ENCODE measurements at regions not wholly inside any gene's neighbourhood (a gene's known extent, or its start where the extent isn't known, plus 50 kb on each side); places are given as distances from the start of the nearest gene placed in this dataset.

DNA sequence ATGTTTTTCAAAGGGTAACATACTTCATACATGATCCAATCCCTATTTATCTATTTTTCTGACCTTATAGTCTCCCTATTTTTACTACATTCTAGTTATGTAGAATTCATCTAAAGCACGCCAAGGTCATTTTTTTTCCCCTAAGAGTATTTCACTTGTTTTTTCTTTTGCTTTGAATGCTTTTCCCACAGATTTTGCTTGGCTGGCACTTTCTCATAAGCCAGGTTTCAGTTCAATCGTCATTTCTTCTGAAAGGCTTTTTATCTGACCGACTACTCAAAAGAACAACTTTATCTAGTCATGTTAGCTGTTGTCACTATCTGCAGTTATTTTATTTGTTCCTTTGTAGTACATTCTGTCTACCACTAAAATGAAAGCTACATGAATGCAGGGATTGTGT is 1274.6 kb downstream of the REEP3 start:
- TF ChIP-seq EZH2 (IDR thresholded peaks at IDR 0.05), result no peak
- TF ChIP-seq EZH2phosphoT487 (IDR thresholded peaks at IDR 0.05), result no peak
- TF ChIP-seq, protein P1, sequence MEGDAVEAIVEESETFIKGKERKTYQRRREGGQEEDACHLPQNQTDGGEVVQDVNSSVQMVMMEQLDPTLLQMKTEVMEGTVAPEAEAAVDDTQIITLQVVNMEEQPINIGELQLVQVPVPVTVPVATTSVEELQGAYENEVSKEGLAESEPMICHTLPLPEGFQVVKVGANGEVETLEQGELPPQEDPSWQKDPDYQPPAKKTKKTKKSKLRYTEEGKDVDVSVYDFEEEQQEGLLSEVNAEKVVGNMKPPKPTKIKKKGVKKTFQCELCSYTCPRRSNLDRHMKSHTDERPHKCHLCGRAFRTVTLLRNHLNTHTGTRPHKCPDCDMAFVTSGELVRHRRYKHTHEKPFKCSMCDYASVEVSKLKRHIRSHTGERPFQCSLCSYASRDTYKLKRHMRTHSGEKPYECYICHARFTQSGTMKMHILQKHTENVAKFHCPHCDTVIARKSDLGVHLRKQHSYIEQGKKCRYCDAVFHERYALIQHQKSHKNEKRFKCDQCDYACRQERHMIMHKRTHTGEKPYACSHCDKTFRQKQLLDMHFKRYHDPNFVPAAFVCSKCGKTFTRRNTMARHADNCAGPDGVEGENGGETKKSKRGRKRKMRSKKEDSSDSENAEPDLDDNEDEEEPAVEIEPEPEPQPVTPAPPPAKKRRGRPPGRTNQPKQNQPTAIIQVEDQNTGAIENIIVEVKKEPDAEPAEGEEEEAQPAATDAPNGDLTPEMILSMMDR (IDR thresholded peaks at IDR 0.05), result no peak

All from neural progenitor cell (in vitro differentiated cells).